Hematopoietic multipotent progenitor cell treated with erythropoietin and hydrocortisone succinate and interleukin-3 and kit ligand, for 4 days (in vitro differentiated cells): ENCODE measurements at regions not wholly inside any gene's neighbourhood (a gene's known extent, or its start where the extent isn't known, plus 50 kb on each side); places are given as distances from the start of the nearest gene placed in this dataset.
"Not testable (repeated sequence)": the region's sequence is repeated elsewhere in the genome, so short reads cannot be mapped to it uniquely, and the experiment has no call there.

Experiments used
- DNase-seq: peaks from one replicate; pipeline ENCODE4 v3.0.0-alpha.2; 2015

DNA sequence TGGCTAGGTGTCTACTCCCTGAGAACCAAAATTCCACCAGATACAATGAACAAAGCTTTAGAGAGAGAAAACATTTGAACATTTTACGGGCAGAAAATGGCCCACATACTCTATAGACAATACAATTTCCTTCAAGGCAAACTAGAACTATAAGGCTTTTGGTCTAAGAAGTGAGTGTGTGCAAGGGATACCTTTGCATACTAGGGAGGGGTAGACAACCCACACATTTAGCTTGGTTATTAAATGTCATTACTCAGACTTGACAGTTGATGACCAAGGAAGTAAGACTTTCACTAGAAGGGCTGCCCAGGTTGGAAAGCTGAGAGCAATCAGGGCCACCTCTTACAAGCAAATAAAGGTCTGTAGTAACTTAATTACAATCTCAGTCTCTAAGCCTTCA is 64.0 kb upstream of the PLEKHM1 start:
- not testable (repeated sequence) for DNase-seq

DNA sequence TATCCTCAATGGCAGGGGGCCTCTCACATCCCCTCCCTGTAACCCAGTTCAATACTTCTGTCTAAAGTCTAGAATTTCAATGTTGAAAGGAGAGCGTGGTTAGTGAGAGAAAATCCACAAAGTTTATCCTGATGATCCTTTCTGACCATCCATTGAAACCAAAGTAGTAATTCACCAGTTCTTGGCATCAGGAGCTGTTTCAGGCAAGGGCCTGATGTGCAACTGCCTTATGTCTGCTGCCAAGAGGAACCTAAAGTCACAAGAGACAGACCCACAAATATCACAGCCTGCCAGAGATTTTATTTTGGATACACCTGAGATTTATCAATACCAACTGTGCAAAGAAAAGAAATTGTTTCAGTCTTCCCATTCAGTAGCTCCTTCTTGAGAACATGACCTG is 68.3 kb upstream of the PLEKHM1 start:
- not testable (repeated sequence) for DNase-seq

DNA sequence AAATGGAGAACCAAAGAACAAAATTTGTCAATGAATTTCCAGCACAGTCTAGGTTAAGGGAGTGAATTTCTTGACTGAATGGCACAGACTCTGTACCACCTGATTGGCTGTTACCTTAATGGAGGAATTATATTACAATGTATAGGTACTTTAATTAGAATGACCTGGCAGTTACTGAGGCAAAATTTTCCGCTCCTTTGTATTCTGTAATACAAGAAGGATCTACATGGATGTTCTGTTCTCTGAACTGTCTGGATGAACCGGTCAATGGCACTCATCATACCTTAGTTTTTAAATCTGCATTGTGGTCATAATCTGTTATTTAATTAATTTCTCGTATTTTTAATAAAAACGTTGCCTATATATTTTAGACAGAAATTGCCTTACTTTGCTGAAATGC is 72.3 kb upstream of the PLEKHM1 start:
- not testable (repeated sequence) for DNase-seq

DNA sequence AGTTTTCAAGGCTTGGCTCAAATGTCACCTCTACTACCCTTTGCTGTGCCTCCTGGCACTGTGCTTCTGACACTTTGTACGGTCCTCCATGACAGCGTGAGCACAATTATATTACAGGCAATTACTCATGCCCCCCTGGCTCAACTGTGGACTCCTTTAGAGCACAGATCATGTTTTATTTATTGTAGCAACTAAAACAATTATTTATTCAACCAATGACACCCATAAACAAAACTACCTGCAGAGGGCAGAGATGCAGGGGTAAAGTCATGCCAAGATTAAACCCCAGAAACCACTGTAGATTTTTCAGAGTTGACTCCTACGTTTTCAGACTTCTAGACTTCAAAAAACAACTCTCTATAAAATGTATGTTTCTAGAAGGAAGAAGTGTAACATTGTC is 72.8 kb upstream of the PLEKHM1 start:
- not testable (repeated sequence) for DNase-seq

DNA sequence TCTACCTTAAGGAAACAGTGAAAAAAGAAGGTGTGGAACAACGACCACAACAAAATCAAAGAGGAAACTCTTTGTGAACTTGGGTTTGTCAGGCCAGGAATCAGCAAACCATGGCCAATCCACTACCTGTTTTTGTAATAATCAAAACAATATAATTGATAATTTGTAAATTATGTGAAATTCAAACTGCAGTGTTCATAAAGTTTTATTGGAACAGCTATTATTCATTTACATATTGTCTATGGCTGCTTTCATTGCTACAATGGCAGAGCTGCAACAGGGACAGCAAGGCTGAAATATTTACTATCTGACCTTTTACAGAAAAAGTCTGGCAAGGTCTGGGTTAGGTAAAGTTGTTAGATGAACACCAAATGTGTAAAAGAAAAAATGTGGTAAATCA is 77.8 kb upstream of the PLEKHM1 start:
- not testable (repeated sequence) for DNase-seq

DNA sequence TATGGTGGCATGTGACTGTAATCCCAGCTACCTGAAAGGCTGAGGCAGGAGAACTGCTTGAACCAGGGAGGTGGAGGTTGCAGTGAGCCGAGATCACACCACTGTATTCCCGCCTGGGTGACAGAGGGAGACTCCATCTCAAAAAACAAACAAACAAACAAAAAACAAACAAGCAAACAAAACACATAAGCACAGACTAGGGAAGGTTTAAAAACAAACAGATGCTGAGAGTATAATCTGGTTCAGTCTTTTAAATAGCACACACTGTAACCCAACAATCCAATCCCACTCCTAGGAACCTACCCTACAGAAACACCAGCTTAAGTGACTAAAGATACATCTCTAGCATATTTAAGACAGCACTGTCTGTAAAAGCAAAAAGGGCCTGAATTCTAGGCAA is 82.8 kb upstream of the PLEKHM1 start:
- DNase-seq = not testable (repeated sequence)

DNA sequence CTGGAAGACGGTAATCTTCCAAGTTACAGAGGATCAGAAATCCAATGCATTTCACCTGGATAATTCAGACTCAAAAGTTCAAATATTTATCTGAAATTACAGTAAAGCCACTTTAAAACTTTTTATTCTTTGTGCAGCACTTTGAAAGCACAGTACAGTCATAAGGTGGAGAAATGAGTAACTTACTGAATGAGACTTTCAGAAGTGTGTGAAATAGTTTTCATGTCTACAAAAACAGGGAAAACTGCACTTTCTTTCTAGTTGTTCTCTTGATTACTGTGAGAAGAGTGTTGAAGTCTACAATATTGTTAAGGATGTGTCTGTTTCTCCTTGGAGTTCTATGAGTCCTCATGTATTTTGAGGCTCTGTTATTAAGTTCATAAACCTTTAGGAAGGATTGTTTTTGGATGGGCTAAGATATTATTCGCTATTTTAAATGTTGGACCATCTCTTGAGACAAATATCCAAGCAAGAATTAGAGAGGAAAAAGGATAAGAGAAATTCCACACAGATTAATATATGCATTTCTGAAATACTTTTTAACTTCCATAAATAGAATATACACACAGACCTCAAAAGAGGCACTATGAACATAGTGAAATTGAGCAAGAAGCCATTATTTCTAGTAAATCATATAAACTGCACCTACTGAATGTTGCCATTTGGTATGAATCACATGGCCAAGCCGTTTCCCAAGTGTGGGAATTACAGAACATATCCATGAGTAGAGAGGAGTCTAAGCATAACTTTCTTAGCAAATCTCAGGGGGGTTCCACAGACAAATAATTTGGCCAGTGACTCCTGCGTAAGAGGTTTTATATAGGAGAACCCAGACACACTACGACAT is 83.6 kb upstream of the PLEKHM1 start:
- no peak for DNase-seq

DNA sequence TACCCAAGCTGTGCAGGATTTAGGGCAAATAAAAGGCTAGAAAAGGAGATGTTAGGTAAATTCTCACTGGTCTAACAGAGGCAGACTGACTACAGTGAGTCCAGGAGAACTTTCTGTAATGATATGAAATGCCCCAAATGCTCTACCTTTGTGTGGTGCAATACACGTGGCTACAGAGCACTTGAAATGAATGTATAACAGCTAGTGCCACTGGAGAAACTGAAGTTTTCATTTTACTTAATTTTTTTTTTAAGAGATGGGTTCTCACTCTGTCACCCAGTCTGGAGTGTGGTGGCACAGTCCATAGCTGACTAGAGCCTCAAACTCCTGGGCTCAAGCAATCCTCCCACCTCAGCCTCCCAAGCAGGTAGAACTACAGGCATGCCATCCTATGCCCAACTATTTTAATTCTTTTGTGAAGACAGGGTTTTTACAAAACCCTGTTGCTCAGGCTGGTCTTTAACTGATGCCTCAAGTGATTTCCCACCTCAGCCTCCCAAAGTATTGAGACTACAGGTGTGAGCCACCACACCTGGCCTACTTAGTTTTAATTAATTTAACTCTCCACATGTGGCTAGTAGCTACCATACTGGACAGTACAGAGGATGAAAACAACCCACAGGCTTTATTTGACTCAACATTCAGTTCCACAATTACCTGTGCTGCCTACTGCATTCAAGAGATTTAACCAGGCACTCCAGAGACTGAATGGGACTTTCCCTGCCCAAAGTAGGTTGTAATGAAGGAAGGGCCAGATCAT is 84.8 kb upstream of the PLEKHM1 start:
- DNase-seq = no peak

DNA sequence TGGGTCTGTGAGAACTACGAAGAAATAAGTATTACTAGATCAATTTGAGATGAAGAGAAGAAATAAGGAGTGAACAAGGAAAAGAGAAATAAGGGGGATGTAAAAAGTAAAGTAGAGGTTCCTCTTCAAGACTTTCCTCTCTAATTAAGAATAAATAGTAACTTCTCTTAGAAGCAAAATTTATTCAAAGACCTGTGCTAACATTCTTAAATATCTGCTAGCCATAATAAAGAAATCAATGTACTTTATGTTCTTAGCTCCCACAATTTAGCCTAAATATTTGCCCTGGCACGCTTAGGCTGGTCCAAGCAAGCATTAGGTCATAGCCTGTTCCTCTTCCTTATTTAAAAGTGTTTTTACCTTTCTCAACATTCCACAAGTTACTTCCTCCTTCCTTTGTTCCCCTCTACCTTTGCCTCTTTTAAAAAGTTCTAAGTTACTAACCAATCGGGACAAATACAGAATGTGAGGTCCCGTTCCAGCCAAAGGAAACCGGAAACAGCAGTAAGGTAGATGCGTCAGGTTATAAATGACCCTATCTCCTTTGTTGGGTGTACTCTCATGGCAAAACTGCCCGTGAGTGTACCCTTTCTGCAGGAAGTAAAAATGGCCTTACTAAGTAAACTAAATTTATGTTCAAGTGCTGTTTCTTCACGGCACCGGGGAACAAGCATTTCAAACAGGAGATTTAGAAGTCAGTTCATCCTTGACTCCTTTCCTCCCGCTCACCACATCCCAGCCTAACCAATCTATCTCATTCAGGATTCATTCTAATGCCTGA is 86.2 kb upstream of the PLEKHM1 start:
- DNase-seq = not testable (repeated sequence)

DNA sequence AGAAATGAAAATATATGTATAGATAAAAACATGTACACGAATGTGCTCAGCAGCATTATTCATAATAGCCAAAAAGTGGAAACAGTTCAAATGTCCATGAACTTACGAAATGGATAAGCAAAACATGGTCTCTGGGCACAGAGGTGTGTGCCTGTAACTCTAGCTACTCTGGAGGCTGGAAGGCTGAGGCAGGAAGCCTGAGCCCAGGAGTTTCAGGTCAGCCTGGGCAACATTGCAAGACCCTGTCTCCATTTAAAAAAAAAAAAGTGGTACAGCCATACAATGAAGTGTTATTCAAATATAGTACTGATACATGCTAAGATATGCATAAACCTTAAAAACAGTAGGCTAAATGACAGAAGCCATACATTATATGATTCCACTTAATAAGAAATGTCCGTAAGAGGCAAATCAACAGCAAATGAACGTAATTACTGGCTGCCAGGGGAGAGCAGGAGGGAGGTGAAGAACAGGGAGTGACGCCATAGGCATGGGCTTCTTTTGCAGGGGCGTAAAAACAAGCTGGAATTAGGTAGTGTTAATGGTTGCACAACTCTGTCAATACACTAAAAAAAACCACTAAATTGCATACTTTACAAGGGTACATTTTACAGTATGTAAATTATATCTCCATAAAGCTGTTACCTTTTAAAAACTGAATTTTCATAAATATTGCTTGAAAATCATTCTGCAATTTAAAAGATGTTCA is 87.2 kb upstream of the PLEKHM1 start:
- no peak for DNase-seq

DNA sequence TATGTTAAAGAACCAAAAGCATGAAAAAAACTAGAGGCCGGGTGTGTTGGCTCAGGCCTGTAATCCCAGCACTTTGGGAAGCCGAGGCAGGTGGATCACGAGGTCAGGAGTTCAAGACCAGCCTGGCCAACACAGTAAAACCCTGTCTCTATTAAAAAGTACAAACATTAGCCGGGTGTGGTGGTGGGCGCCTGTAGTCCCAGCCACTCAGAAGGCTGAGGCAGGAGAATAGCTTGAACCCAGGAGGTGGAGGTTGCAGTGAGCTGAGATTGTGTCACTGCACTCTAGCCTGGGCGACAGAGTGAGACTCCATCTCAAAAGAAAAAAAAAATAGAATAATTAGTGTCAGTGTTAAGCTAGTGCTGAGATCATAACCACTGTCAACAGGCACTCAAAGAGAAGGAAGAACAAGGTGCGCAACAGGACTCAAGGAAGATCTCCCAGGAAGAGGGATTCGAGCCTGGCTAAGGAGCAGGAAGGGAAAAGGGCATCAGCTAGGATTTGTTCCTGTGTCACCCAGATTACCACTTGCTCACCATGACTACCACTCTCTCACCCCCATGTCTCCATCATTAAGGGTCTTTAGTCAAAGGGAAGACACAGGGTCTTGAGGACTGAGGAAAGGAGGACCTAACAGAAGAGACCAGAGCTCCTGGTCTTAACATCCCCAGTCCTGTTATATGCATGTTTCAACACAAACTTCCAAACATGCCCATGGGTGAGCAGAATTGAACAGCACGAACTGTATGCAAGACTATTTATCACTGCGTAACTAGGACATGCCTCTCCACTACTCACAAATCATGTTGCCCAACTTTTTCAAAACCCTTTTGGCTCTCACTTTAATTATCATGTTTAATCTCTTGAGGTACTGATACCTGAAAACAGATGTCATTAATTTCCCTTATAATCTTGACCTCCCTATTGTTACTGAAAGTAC is 88.3 kb upstream of the PLEKHM1 start:
- no peak for DNase-seq

DNA sequence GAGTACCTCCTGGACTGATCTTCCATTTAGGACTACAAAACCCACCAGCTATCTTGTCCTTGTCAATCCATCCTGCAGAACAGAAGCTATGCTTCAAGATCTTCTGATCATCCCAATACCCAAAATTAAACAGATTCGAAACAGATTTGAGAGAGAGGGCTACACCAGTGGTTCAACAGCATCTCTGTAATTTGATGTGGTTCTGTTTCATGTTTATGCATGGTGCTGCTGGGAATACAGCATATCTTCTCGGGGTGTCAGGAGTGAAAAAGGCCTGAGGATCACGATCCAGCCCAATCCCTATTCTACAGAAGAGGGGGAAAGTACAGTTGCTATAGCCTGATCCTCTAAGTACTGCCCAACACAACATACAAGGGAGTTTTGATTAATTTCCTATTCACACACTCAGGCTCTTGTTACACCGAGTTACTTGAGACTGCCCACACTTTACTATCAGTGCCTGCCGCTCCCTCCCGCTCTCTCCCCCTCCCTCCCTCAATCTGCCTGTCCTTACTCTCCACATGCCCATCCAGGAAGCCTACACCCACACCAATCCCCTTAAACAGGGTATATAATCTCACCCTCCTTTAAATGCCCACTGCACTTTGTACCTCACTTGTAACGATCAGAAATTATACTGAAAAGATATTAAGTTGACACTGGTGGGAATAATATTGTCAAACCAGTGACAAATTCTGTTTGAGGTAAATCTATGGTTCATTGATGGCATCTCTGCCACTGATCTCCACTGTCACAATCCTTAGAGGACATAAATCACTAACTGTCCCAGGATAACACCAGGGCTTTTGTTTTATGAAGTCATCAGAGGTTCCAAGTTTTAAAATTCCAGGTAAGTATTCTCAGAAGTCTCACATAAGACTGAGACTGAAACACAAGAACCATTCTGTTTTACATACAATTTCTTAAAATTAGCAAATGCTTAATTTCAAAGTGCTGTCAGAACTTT is 89.3 kb upstream of the PLEKHM1 start:
- peak; percentile 44 for DNase-seq

DNA sequence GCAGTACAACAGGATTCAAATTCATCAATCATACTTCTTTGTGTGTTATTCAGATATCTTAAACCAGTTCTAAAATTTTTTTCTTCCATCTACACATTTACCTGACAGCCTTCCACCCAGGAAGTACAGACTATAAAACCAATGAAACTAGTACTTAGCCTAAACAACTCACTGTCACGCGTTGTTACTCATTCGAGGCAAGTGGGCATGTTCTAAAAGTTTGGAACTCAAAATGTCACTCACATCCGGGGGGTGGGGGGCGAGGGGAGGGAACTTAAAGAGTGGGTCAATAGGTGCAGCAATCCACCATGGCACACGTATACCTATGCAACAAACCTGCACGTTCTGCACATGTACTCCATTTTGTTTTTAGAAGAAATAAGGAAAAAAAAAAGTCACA is 90.4 kb upstream of the PLEKHM1 start:
- DNase-seq = no peak

DNA sequence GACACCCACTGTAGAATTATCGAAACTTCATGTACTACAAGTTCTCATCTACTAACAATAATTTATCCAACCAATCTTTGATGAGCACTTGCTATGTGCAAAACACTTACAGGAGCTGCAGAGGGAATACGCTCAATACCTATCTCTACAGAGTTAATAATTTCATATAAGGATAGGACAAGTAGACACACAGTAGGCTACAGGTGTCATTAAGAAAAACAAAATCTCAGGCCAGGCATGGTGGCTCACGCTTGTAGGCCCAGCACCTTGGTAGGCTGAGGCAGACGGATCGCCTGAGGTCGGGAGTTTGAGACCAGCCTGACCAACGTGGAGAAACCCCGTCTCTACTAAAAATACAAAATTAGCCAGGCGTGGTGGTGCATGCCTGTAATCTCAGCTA is 91.3 kb upstream of the PLEKHM1 start:
- DNase-seq = no peak

DNA sequence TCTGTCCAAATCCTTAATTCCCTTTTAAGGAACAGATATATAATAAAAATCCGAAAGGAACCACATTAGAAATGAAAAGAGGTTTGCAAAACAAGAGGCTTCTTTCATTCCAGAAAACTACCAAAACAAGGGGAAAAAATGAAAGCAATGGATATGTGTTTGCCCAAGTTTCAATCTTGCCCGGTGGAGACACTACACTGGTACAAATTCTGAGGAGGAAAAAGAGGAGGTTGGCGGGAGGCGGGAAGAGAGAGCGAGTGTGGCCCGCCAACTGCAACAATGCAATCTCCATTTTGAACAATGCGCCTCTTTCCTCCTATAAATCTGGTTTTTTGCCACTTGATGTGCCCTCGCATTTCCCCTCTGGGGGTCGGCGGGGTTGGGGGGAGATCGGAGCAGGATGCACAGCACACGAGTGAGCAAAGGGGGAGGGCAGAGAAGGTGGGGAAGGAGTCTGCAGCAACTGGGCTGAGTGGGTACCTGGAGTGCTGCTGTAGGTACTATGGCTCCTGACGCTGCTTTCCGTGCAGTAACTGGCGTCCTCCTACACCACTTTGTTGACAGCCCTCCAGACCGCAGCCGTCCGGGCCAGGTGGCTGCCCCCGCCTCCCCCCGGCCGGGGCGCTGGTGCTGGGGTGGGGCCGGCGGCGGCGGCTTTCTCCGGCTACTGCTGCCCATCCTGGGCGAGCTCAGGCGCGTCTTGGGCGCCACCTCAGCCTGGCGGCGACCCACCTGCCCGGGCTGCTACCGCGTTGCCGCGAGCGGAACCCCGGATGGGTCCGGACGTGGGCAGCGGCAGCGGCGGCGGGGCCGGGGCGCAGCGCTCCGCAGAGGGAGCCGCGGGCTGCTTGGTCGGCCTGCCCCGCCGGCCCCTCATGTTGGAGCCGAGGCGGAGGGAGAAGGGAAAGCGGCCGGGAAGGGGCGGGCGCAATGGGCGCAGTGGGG is 93.8 kb upstream of the PLEKHM1 start:
- peak; percentile 74 for DNase-seq

DNA sequence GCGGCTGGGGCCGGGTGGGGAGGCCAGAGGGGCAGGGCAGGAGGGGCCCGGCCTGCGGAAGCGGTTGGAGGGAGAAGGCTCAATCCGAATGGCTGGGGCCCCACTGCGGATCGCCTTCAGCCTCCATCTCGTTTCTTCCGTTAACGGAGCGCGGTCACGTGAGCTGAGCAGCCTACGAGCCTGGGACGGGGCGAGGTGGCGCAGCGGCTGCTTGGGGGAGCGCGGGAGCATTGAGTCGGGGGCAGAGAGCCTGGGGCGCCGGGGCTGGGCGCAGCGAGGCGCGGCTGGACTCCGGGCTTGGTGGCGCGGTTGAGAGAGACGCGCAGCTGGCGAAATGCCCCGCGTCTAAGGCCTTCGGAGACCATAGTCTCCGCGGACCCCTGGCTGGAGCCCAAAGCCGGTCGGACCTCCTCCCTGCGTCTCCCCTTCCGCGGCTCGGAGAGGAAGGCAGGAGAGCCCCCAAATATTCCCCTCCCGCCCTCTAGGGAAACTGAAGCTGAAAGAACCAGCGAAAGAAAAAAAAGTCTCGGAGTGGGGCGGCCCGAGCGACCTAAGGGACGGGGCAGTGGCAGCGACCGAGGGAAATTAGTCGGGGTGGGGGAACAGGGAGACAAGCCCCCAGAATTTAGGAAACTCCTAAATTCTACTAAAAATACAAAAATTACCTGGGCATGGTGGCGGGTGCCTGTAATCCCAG is 94.7 kb upstream of the PLEKHM1 start:
- peak; percentile 94 for DNase-seq

DNA sequence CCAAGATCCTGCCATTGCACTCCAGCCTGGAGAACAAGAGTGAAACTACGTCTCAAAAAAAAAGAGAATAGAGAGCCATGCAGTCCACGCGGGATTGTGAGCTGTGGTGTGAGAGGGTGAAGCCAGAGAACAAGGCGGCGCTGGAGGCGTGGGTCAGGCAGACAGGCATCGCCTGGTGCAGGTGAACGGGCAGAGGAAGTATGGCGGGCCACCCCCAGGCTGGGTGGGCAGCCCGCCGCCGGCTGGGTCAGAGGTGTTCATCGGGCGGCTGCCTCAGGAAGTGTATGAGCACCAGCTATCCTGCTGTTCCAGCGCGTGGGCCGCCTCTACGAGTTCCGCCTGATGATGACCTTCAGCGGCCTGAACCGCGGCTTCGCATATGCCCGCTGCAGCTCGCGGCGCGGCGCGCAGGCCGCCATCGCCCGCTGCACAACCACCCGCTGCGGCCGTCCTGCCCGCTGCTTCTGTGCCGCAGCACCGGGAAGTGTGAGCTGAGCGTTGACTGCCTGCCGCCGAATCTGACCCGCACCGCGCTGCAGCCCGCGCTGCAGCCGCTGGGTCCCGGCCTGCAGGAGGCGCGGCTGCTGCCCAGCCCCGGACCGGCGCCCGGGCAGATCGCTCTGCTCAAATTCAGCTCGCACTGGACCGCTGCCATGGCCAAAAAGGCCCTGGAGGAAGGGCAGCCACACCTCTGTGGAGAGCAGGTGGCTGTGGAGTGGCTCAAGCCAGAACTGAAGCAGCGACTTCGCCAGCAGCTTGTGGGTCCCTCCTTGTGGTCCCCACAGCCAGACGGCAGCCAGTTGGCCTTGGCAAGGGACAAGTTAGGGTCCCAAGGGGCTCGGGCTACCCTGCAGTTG is 95.5 kb upstream of the PLEKHM1 start:
- DNase-seq = peak; percentile 55

DNA sequence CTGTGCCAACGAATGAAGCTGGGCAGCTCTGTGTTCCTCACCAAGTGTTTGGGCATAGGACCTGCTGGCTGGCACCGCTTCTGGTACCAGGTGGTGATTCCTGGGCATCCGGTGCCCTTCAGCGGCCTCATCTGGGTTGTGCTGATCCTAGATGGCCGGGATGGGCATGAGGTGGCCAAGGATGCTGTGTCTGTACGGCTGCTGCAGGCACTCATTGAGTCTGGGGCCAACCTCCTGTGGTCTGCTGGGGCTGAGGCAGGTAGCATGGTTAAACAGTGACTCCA is 96.1 kb upstream of the PLEKHM1 start:
- not testable (repeated sequence) for DNase-seq
